GM19328 (cell line): ENCODE measurements at regions not wholly inside any gene's neighbourhood (a gene's known extent, or its start where the extent isn't known, plus 50 kb on each side); places are given as distances from the start of the nearest gene placed in this dataset.

Experiments used
- ATAC-seq: cut with Tn5 transposase; IDR thresholded peaks from one replicate; pipeline ENCODE4 v1.9.1; 2021; ENCODE audit warnings: mild to moderate bottlenecking, moderate library complexity; ENCODE audit not compliant: unreplicated experiment

- no peak for ATAC-seq
Observed at GRCh38 chr6:28729501-28730402, 194.0 kb downstream of the TRIM27 start.

DNA sequence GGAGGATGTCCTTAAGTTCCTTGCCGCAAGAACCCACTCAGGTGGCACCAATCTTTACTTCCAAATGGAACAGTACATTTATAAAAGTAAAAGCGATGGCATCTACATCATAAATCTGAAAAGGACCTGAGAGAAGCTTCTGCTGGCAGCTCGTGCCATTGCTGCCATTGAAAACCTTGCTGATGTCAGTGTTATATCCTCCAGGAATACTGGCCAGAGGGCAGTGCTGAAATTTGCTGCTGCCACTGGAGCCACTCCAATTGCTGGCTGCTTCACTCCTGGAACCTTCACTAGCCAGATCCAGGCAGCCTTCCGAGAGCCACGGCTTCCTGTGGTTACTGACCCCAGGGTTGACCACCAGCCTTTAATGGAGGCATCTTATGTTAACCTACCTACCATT, 191.7 kb downstream of the TRIM27 start:
- ATAC-seq: no peak

DNA sequence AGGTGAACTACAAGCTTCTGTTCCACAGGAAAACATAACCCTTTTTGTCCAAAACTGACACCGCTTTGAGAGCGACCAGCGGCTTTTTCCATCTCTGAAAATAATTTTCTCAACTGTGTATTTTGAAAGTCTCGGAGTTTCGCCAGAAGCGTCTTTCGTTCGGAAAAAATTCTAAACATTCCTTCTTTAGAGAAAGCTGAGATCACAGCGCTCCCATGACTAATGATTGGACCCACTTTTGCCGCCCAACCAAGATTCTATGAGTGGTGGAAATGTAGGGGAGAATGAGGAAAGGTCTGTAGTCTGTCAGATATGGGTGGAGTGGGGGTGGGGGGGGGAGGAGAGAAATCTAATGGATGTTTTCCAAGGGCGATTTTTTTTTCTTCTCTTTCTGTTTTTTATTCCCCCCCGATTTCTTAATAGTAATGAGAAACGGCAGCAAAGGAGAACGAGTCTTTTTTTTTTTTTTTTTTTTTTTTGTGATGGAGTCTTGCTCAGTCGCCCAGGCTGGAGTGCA, 189.3 kb downstream of the TRIM27 start:
- no peak for ATAC-seq

GRCh38 chr6:28736121-28736520, 187.7 kb downstream of the TRIM27 start:
- no peak for ATAC-seq

GRCh38 chr6:28737750-28738395, 185.9 kb downstream of the TRIM27 start:
- no peak for ATAC-seq

- ATAC-seq: no peak
Observed at GRCh38 chr6:28738396-28738765, 185.4 kb downstream of the TRIM27 start.

GRCh38 chr6:28741363-28741762, 182.4 kb downstream of the TRIM27 start:
- no peak for ATAC-seq

GRCh38 chr6:28742668-28743270, 181.0 kb downstream of the TRIM27 start:
- no peak for ATAC-seq

GRCh38 chr6:28743271-28743789, 180.5 kb downstream of the TRIM27 start:
- no peak for ATAC-seq

GRCh38 chr6:28747083-28747630, 176.6 kb downstream of the TRIM27 start:
- no peak for ATAC-seq

DNA sequence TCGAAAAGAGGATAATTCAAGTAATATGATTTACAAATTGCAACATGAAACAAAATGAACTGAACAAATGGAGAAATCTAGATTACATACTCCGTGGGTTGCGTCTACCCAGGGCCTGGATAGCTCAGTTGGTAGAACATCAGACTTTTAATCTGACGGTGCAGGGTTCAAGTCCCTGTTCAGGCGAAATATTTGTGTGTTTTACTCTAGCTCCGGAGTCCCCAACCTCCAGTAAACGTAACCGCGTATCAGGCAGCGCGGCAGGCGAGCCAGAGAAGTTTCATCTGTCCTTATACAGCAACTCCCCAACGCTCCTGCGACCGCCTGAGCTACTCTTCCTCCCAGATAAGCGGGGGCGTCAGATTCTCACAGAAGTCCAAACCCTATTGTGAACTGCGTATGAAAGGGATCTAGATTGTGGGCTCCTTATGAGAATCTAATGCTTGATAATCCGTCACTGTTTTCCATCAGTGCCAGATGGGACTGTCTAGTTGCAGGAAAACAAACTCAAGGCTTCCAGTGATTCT, 176.1 kb downstream of the TRIM27 start:
- no peak for ATAC-seq

DNA sequence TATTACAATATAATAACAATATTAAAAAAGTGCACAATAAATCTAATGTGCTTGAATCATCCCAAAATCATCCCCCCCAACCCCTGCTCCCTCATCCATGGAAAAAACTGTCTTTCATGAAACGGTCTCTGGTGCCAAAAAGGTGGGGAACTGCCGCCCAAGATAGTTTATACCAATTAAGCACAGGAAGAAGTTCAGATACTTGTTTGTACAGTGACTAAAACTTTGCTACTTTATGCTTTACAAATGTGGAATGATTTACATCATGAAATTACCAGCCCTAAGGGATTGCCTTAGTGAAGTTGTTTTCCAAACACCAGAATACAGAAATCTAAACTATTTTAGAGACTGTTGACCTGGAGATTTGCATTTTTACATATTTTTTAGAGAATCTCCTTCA, 175.6 kb downstream of the TRIM27 start:
- no peak for ATAC-seq

GRCh38 chr6:28750926-28751458, 172.8 kb downstream of the TRIM27 start:
- ATAC-seq: no peak

DNA sequence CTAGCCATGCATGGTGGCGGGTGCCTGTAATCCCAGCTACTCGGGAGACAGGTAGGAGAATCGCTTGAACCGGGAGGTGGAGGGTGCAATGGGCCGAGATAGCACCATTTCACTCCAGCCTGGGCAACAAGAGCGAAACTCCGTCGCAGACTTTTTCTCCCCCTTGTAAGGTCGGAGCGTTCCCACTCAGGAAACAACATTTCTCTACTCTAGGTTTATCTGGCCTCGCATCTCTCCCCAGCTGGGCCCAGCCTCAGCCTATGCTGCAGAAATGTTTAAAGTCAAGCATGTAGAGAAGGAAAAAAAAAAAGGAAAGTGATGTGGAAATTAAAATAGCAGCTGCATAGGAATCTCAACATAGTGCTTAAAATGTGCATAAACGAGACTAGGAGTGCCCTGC, 172.3 kb downstream of the TRIM27 start:
- ATAC-seq: no peak

DNA sequence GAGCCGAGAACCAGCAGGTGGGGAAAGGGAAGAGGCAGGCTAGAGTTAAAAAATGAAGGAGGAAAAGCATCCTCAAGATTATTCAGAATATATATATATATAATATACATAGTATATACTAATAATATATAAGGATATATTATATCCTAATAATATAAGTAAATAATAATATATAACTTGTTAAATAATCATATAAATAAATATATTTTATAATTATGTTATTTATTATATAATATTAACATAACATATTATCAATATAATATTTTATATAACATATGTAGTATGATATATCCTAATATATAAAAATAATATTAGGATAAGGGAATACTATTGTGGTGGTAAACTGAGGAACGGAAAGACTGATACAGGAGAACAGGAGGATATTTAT, 171.8 kb downstream of the TRIM27 start:
- no peak for ATAC-seq

- no peak for ATAC-seq
Observed at GRCh38 chr6:28757429-28758045, 166.2 kb downstream of the TRIM27 start.

DNA sequence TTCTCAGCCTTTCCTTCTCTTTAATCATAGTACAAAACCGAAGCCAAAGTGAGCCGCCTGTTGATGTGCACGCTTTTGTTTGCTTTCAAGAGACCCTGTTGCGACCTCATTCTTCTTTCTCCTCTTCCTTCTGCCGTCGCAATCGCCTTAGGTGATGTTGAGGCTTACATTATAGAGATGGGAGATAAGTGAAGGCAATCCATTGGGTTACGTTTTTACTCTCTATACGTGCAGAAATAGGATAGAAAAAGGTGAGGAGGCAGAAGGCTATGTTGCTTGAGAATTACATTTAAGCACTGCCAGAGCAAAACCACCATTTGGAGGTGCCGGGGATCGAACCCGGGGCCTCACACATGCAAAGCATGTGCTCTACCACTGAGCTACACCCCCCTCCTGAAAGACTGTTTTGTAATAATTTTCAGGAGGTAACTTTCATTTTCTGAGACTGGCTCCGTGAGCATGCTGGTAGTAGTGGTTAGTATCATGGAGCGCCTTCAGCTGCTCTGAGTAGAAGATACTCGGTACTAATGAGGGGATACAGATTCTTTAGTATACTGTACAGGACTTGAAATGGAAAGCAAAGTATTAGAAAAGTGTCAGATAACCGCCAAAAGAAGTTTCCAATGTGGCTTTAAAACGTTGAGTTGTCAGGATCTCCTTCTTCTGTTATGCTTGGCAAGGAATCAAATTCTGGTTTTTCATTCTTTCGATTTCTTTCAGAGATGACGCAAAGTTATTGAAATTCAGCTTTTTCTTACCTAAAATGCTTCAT, 165.6 kb downstream of the TRIM27 start:
- no peak for ATAC-seq

DNA sequence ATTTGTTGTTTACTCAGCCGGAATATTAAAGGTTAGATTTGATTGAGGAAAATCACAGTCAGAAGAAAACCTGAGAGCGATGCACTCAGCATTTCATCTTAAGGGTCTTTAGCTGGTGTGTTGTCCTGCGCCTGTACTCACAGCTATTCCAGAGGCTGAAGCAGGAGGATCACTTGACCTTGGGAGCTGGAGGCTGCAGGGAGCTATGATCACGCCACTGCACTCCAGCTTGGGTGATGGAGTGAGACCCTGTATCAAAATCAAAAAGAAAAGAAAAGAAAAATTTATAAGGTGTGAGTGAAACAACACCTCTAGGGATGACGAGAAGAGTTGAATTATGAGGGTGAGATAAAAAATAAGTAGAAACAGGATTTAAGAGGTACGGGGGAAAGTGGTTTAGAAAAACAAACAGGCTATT, 165.0 kb downstream of the TRIM27 start:
- ATAC-seq: no peak

- no peak for ATAC-seq
Observed at GRCh38 chr6:28764014-28764723, 159.6 kb downstream of the TRIM27 start.
